WTC11 (cell line): ENCODE measurements at regions not wholly inside any gene's neighbourhood (a gene's known extent, or its start where the extent isn't known, plus 50 kb on each side); places are given as distances from the start of the nearest gene placed in this dataset.

ENCODE experiments used
- AFF4 ChIP-seq: sonication (generic); formaldehyde crosslinking; IDR thresholded peaks from 2 replicates; pipeline ENCODE4 v1.8.1; 2023; ENCODE audit warnings: mild to moderate bottlenecking, missing genetic modification reagents, borderline replicate concordance
- CREM ChIP-seq: sonication (generic); formaldehyde crosslinking; IDR thresholded peaks from 2 replicates; pipeline ENCODE4 v1.8.1; 2022; ENCODE audit warnings: mild to moderate bottlenecking, missing genetic modification reagents, moderate library complexity
- CTCF ChIP-seq: fragments of 200-600 bp; IDR thresholded peaks from 2 replicates; pipeline ENCODE4 v1.8.0; 2022; ENCODE audit warnings: antibody characterized with exemption
- E2F5 ChIP-seq: sonication (generic); formaldehyde crosslinking; IDR thresholded peaks from 2 replicates; pipeline ENCODE4 v1.8.1; 2022; ENCODE audit warnings: mild to moderate bottlenecking, moderate library complexity, missing genetic modification reagents
- ESRRA ChIP-seq: sonication (generic); formaldehyde crosslinking; IDR thresholded peaks from 2 replicates; pipeline ENCODE4 v1.8.1; 2022; ENCODE audit warnings: mild to moderate bottlenecking, missing genetic modification reagents, borderline replicate concordance
- FOXJ3 ChIP-seq: sonication (generic); formaldehyde crosslinking; IDR thresholded peaks from 2 replicates; pipeline ENCODE4 v1.9.0; 2021; ENCODE audit warnings: missing genetic modification reagents, mild to moderate bottlenecking, borderline replicate concordance
- IRF1 ChIP-seq: sonication (generic); formaldehyde crosslinking; IDR thresholded peaks from 2 replicates; pipeline ENCODE4 v1.8.0; 2023; ENCODE audit warnings: missing genetic modification reagents
- NFE2L1 ChIP-seq: sonication (generic); formaldehyde crosslinking; IDR thresholded peaks from 2 replicates; pipeline ENCODE4 v1.8.1; 2023; ENCODE audit warnings: missing genetic modification reagents
- NFYB ChIP-seq: sonication (generic); formaldehyde crosslinking; conservative IDR thresholded peaks from 2 replicates; pipeline ENCODE4 v1.8.0; 2022; ENCODE audit warnings: low read depth, missing genetic modification reagents
- USF2 ChIP-seq: sonication (generic); formaldehyde crosslinking; IDR thresholded peaks from 2 replicates; pipeline ENCODE4 v1.8.1; 2023; ENCODE audit warnings: mild to moderate bottlenecking, missing genetic modification reagents, moderate library complexity
- ZNF138 ChIP-seq: sonication (generic); formaldehyde crosslinking; conservative IDR thresholded peaks from 2 replicates; pipeline ENCODE4 v1.8.1; 2022; ENCODE audit warnings: mild to moderate bottlenecking, moderate library complexity, missing genetic modification reagents
- ZNF263 ChIP-seq: sonication (generic); formaldehyde crosslinking; IDR thresholded peaks from 2 replicates; pipeline ENCODE4 v1.8.1; 2022; ENCODE audit warnings: low read depth, mild to moderate bottlenecking, moderate library complexity, missing genetic modification reagents
- ZNF281 ChIP-seq: sonication (generic); formaldehyde crosslinking; IDR thresholded peaks from 2 replicates; pipeline ENCODE4 v1.8.0; 2023; ENCODE audit warnings: mild to moderate bottlenecking, missing genetic modification reagents

GRCh38 chr11:23201936-23202522, 341.8 kb upstream of the CCDC179 start:
- TF ChIP-seq NFE2L1 (CRISPR knock-in tag) (no peak), CREM (no peak), CTCF (no peak), ZNF281 (CRISPR knock-in tag) (no peak), NFYB (CRISPR knock-in tag) (no peak), USF2 (CRISPR knock-in tag) (no peak), AFF4 (no peak), IRF1 (CRISPR knock-in tag) (no peak), ESRRA (CRISPR knock-in tag) (no peak), FOXJ3 (no peak), E2F5 (no peak), ZNF138 (CRISPR knock-in tag) (no peak), ZNF263 (CRISPR knock-in tag) (no peak)
